ENCODE measurements at regions not wholly inside any gene's neighbourhood (a gene's known extent, or its start where the extent isn't known, plus 50 kb on each side); places are given as distances from the start of the nearest gene placed in this dataset.

DNA sequence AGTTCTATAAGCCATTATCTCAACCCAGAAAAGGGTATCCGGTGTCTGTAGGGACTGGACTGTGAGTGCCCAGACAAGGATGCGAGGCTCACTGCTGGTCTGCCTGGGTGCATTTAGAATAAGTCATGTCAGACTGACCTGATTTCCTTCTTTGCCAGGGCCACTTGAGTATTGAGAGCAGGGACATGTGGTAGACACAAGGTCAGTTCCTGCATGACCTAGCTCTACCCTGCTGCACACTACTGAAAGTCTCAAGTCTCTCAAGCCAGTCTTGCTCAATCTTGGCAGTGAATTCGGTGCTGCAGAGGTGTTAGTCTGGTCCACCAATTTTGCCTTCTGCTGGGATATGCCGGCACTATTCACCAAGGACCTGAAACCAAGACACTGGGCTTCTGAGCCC is 180.1 kb downstream of the C1orf94 start:
- no peak for TF ChIP-seq ZNF384 (IDR thresholded peaks at IDR 0.05)
- TF ChIP-seq TARDBP (IDR thresholded peaks at IDR 0.05), result no peak
- no peak for TF ChIP-seq SP1 (IDR thresholded peaks at IDR 0.05)
- TF ChIP-seq ELF4 (IDR thresholded peaks at IDR 0.05), result no peak
- TF ChIP-seq SUZ12 (IDR thresholded peaks at IDR 0.05), result no peak
- no peak for TF ChIP-seq HDGF (IDR thresholded peaks at IDR 0.05; ENCODE audit: borderline replicate concordance)
- TF ChIP-seq FOXK2 (IDR thresholded peaks at IDR 0.05), result no peak
- no peak for TF ChIP-seq L3MBTL2 (conservative IDR thresholded peaks at IDR 0.05)
- TF ChIP-seq FOXA1 (IDR thresholded peaks at IDR 0.05), result no peak
- no peak for TF ChIP-seq NFRKB (IDR thresholded peaks at IDR 0.05)
- TF ChIP-seq, protein P1, sequence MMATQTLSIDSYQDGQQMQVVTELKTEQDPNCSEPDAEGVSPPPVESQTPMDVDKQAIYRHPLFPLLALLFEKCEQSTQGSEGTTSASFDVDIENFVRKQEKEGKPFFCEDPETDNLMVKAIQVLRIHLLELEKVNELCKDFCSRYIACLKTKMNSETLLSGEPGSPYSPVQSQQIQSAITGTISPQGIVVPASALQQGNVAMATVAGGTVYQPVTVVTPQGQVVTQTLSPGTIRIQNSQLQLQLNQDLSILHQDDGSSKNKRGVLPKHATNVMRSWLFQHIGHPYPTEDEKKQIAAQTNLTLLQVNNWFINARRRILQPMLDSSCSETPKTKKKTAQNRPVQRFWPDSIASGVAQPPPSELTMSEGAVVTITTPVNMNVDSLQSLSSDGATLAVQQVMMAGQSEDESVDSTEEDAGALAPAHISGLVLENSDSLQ (IDR thresholded peaks at IDR 0.05), result no peak
- TF ChIP-seq FOXM1 (IDR thresholded peaks at IDR 0.05; ENCODE audit: borderline replicate concordance), result no peak
